H1 (cell line): ENCODE measurements at regions not wholly inside any gene's neighbourhood (a gene's known extent, or its start where the extent isn't known, plus 50 kb on each side); places are given as distances from the start of the nearest gene placed in this dataset.

ENCODE experiments used
- CTCF ChIA-PET: fragments of 300-600 bp; sonication (Branson Sonifier 250); formaldehyde crosslinking; loops from one replicate; lab custom pipeline; 2021; ENCODE audit not compliant: partially characterized antibody; lab: Charles Lee
- POLR2A ChIA-PET: fragments of 300-600 bp; sonication (Branson Sonifier 250); formaldehyde crosslinking; loops from one replicate; lab custom pipeline; 2021; ENCODE audit warnings: inconsistent platforms; ENCODE audit not compliant: partially characterized antibody; lab: Charles Lee
- DNase-seq, 2 experiments: peaks; one replicate each; pipeline versions ENCODE4 v3.0.0 to v3.0.0-alpha.2; 2010 to 2022; ENCODE audit warnings: low spot score in 2 of 2, low read depth in 1 of 2, mixed read lengths in 1 of 2
- FAIRE-seq: peaks from 2 replicates; lab custom pipeline; 2011; peaks lifted over from hg19 to GRCh38; lab: Jason Lieb, UNC
- H2AFZ ChIP-seq: 2 replicates; pipeline ENCODE4 v1.8.1; 2012; ENCODE audit warnings: low read length, inconsistent platforms
- H2AK5ac ChIP-seq: 2 replicates; pipeline ENCODE4 v1.6.1; 2013; ENCODE audit warnings: low read depth, low read length
- H2BK120ac ChIP-seq: replicated peaks from 2 replicates; pipeline ENCODE3; 2013; ENCODE audit warnings: low read depth, low read length, inconsistent platforms
- H2BK12ac ChIP-seq: 2 replicates; pipeline ENCODE4 v1.6.1; 2013; ENCODE audit warnings: low read depth, low read length
- H2BK15ac ChIP-seq: 2 replicates; pipeline ENCODE4 v1.6.1; 2013; ENCODE audit warnings: low read length
- H2BK20ac ChIP-seq: 2 replicates; pipeline ENCODE4 v1.6.1; 2013; ENCODE audit warnings: low read length
- H2BK5ac ChIP-seq: 2 replicates; pipeline ENCODE4 v1.6.1; 2013; ENCODE audit warnings: low read depth, low read length
- H3K14ac ChIP-seq: 2 replicates; pipeline ENCODE4 v1.6.1; 2013; ENCODE audit warnings: inconsistent platforms; ENCODE audit not compliant: insufficient read length
- H3K18ac ChIP-seq: 2 replicates; pipeline ENCODE4 v1.6.1; 2013; ENCODE audit warnings: low read length; ENCODE audit errors: extremely low read depth
- H3K23ac ChIP-seq: 2 replicates; pipeline ENCODE4 v1.6.1; 2013; ENCODE audit warnings: inconsistent platforms; ENCODE audit not compliant: insufficient read length
- H3K23me2 ChIP-seq: 2 replicates; pipeline ENCODE4 v1.6.1; 2013; ENCODE audit warnings: low read depth, low read length
- H3K27ac ChIP-seq: 2 replicates; pipeline ENCODE4 v1.6.1; 2011; ENCODE audit warnings: low read depth, low read length, inconsistent platforms
- H3K27me3 ChIP-seq, 4 experiments: replicated peaks in 1 of 4; 1 replicate in 1 of 4; 2 replicates in 3 of 4; pipeline versions ENCODE4 v1.6.1 to v1.8.1; 2011 to 2013; ENCODE audit warnings: low read length in 3 of 4, mild to moderate bottlenecking in 3 of 4, inconsistent platforms in 2 of 4, mixed read lengths in 2 of 4, moderate library complexity in 1 of 4; ENCODE audit not compliant: control insufficient read depth in 3 of 4, insufficient read depth in 3 of 4; ENCODE audit errors: extremely low read depth in 1 of 4
- H3K36me3 ChIP-seq, 4 experiments: 2 replicates each; pipeline versions ENCODE4 v1.6.1 to v1.8.1; 2011 to 2013; ENCODE audit warnings: mild to moderate bottlenecking in 4 of 4, low read length in 3 of 4, moderate library complexity in 2 of 4, control low read depth in 1 of 4, inconsistent platforms in 1 of 4; ENCODE audit not compliant: insufficient read depth in 4 of 4, control insufficient read depth in 2 of 4
- H3K4ac ChIP-seq: replicated peaks from 2 replicates; pipeline ENCODE3; 2013; ENCODE audit warnings: low read length, low read depth, mixed read lengths, inconsistent platforms; ENCODE audit not compliant: insufficient read length
- H3K4me1 ChIP-seq, 4 experiments: replicated peaks in 1 of 4; 1 replicate in 1 of 4; 2 replicates in 3 of 4; pipeline versions ENCODE4 v1.6.1 to v1.8.1; 2011 to 2013; ENCODE audit warnings: low read length in 3 of 4, inconsistent platforms in 2 of 4, mixed read lengths in 1 of 4; ENCODE audit not compliant: insufficient read depth in 4 of 4, control insufficient read depth in 3 of 4
- H3K4me2 ChIP-seq, 2 experiments: 2 replicates each; pipeline versions ENCODE4 v1.6.1 to v1.8.1; 2011 to 2013; ENCODE audit warnings: low read depth in 2 of 2, low read length in 2 of 2, control low read depth in 1 of 2, inconsistent platforms in 1 of 2, mild to moderate bottlenecking in 1 of 2; ENCODE audit not compliant: insufficient read depth in 1 of 2
- H3K4me3 ChIP-seq, 4 experiments: fragments of 200-600, 300-600 bp in 1 of 4; sonication (generic), shearing (Covaris generic), sonication (Bioruptor Twin) in 1 of 4; 2 replicates each; pipeline versions ENCODE4 v1.5.1 to v1.8.1; 2011 to 2016; ENCODE audit warnings: low read length in 4 of 4, low read depth in 3 of 4, control low read depth in 2 of 4, inconsistent platforms in 2 of 4, mild to moderate bottlenecking in 2 of 4, mixed read lengths in 1 of 4, moderate library complexity in 1 of 4; ENCODE audit not compliant: insufficient read depth in 2 of 4; ENCODE audit errors: extremely low read depth in 1 of 4
- H3K56ac ChIP-seq: replicated peaks from 2 replicates; pipeline ENCODE3; 2013; ENCODE audit warnings: low read depth, mild to moderate bottlenecking, mixed read lengths, low read length, inconsistent platforms; ENCODE audit not compliant: insufficient read length
- H3K79me1 ChIP-seq: 2 replicates; pipeline ENCODE4 v1.6.1; 2013; ENCODE audit warnings: low read depth, low read length, control low read depth
- H3K79me2 ChIP-seq, 2 experiments: 2 replicates each; pipeline versions ENCODE4 v1.6.1 to v1.8.1; 2012 to 2013; ENCODE audit warnings: low read length in 2 of 2, mild to moderate bottlenecking in 2 of 2, inconsistent platforms in 1 of 2; ENCODE audit not compliant: insufficient read depth in 2 of 2, control insufficient read depth in 1 of 2
- H3K9ac ChIP-seq, 4 experiments: replicated peaks in 1 of 4; 1 replicate in 1 of 4; 2 replicates in 3 of 4; pipeline versions ENCODE4 v1.6.1 to v1.8.1; 2011 to 2013; ENCODE audit warnings: low read depth in 3 of 4, low read length in 3 of 4, control low read depth in 2 of 4, mild to moderate bottlenecking in 2 of 4, moderate library complexity in 2 of 4, inconsistent platforms in 1 of 4; ENCODE audit errors: extremely low read depth in 1 of 4
- H3K9me3 ChIP-seq, 2 experiments: 2 replicates each; pipeline versions ENCODE4 v1.6.1 to v1.8.1; 2012 to 2013; ENCODE audit warnings: mild to moderate bottlenecking in 2 of 2, moderate library complexity in 2 of 2, control low read depth in 1 of 2, inconsistent platforms in 1 of 2, low read depth in 1 of 2, low read length in 1 of 2, mixed read lengths in 1 of 2; ENCODE audit not compliant: insufficient read depth in 2 of 2
- H4K20me1 ChIP-seq, 2 experiments: replicated peaks in 1 of 2; 2 replicates each; pipeline versions ENCODE3 to v1.8.1; 2011 to 2013; ENCODE audit warnings: inconsistent platforms in 2 of 2, low read length in 2 of 2, mild to moderate bottlenecking in 1 of 2; ENCODE audit not compliant: insufficient read depth in 2 of 2, control insufficient read depth in 1 of 2
- H4K5ac ChIP-seq: 2 replicates; pipeline ENCODE4 v1.6.1; 2013; ENCODE audit warnings: low read length, low read depth, mixed read lengths, inconsistent platforms; ENCODE audit not compliant: insufficient read length
- H4K8ac ChIP-seq: 2 replicates; pipeline ENCODE4 v1.8.0; 2013; ENCODE audit warnings: mild to moderate bottlenecking, moderate library complexity, low read length, inconsistent platforms; ENCODE audit not compliant: insufficient read depth; ENCODE audit errors: extremely low read depth
- H4K91ac ChIP-seq: replicated peaks from 2 replicates; pipeline ENCODE3; 2013; ENCODE audit warnings: low read length, mixed read lengths, inconsistent platforms; ENCODE audit not compliant: insufficient read length
- BCL11A ChIP-seq, 2 experiments: IDR thresholded peaks; one replicate each; pipeline ENCODE4 v1.6.1; 2011; ENCODE audit warnings: low read depth in 2 of 2, low read length in 2 of 2, mild to moderate bottlenecking in 2 of 2
- CTBP2 ChIP-seq: IDR thresholded peaks from 2 replicates; pipeline ENCODE4 v1.7.0; 2011; ENCODE audit warnings: borderline replicate concordance, mild to moderate bottlenecking, moderate library complexity, mixed read lengths, low read length; ENCODE audit not compliant: insufficient read depth, insufficient read length
- EGR1 ChIP-seq: IDR thresholded peaks from 2 replicates; pipeline ENCODE4 v1.6.1; 2011; ENCODE audit warnings: low read depth, low read length, borderline replicate concordance
- EZH2 ChIP-seq: fragments of 200-600 bp; sonication (generic); IDR thresholded peaks from 2 replicates; pipeline ENCODE4 v1.7.1; 2012; ENCODE audit warnings: low read depth, mild to moderate bottlenecking, moderate library complexity, low read length, inconsistent platforms; ENCODE audit not compliant: severe bottlenecking
- GTF2F1 ChIP-seq: IDR thresholded peaks from 2 replicates; pipeline ENCODE4 v1.6.1; 2012; ENCODE audit warnings: low read depth, low read length, improper control_type of control experiment, borderline replicate concordance
- JUN ChIP-seq: IDR thresholded peaks from 2 replicates; pipeline ENCODE4 v1.6.1; 2011; ENCODE audit warnings: low read depth, mild to moderate bottlenecking, improper control_type of control experiment, low read length
- KDM1A ChIP-seq: fragments of 200-600, 300-600 bp; sonication (generic); IDR thresholded peaks from 2 replicates; pipeline ENCODE4 v1.7.1; 2016; ENCODE audit warnings: mild to moderate bottlenecking, low read length, borderline replicate concordance
- KDM4A ChIP-seq: IDR thresholded peaks from one replicate; pipeline ENCODE4 v1.7.1; 2012; ENCODE audit warnings: low read depth, mild to moderate bottlenecking, moderate library complexity, low read length, inconsistent platforms; ENCODE audit not compliant: severe bottlenecking
- KDM5A ChIP-seq: fragments of 200-600 bp; IDR thresholded peaks from 2 replicates; pipeline ENCODE4 v1.7.1; 2012; ENCODE audit warnings: mild to moderate bottlenecking, low read length, inconsistent platforms, mixed read lengths
- MAFK ChIP-seq: IDR thresholded peaks from 2 replicates; pipeline ENCODE4 v1.6.1; 2012; ENCODE audit warnings: low read depth, mild to moderate bottlenecking, improper control_type of control experiment, low read length
- POU5F1 ChIP-seq: IDR thresholded peaks from 2 replicates; pipeline ENCODE4 v1.6.1; 2011; ENCODE audit warnings: low read depth, mild to moderate bottlenecking, low read length, moderate library complexity
- SAP30 ChIP-seq: fragments of 300-600 bp; sonication (generic); IDR thresholded peaks from 2 replicates; pipeline ENCODE4 v1.7.1; 2012; ENCODE audit warnings: low read length, moderate library complexity, mild to moderate bottlenecking, inconsistent platforms; ENCODE audit not compliant: insufficient read depth, insufficient replicate concordance
- SIN3A ChIP-seq, 2 experiments: IDR thresholded peaks in 1 of 2; conservative IDR thresholded peaks in 1 of 2; 2 replicates each; pipeline ENCODE4 v1.6.1; 2011 to 2012; ENCODE audit warnings: low read length in 2 of 2, improper control_type of control experiment in 1 of 2, low read depth in 1 of 2, mild to moderate bottlenecking in 1 of 2
- SP4 ChIP-seq: IDR thresholded peaks from 2 replicates; pipeline ENCODE4 v1.6.1; 2012; ENCODE audit warnings: low read length, inconsistent platforms
- TAF1 ChIP-seq: IDR thresholded peaks from 2 replicates; pipeline ENCODE4 v1.6.1; 2011; ENCODE audit warnings: mild to moderate bottlenecking, low read depth, low read length
- WGBS, 2 experiments: shearing (Covaris generic) in 1 of 2; methylation state at CpG; one replicate each; pipeline versions ENCODE4 v1.1.6 to v1.1.7; 2013 to 2015; ENCODE audit warnings: low lambda C conversion rate in 2 of 2, mixed read lengths in 2 of 2, inconsistent platforms in 1 of 2, low coverage in 1 of 2, missing lambda C conversion rate in 1 of 2; ENCODE audit not compliant: insufficient replicate concordance in 2 of 2, insufficient coverage in 1 of 2, insufficient read length in 1 of 2; ENCODE audit errors: extremely low coverage in 1 of 2, missing lambda C conversion rate in 1 of 2; 5-methylcytosine and 5-hydroxymethylcytosine counted together

- Histone ChIP-seq H3K23me2 (peaks cover 4% of the 10 kb centered on the region; the same call in 1 of the 2 replicates), H3K9me3 (no peaks in the 10 kb centered on the region), H3K27me3 (peaks cover 0 to 32% (median 20%) of the 10 kb centered on the region in 4 experiments; a peak in 6 of 7 replicates), H3K4me2 (no peak overlapping the region), H2AK5ac (no peak overlapping the region), H3K14ac (no peak overlapping the region), H2AFZ (no peak overlapping the region), H3K9ac (no peak overlapping the region), H3K36me3 (no peaks in the 10 kb centered on the region), H4K91ac (no peak overlapping the region), H2BK20ac (no peak overlapping the region), H2BK120ac (no peak overlapping the region), H3K79me1 (no peaks in the 10 kb centered on the region), H3K4ac (no peak overlapping the region), H4K5ac (no peak overlapping the region), H3K79me2 (no peaks in the 10 kb centered on the region), H3K27ac (no peak overlapping the region), H2BK12ac (no peak overlapping the region), H4K8ac (no peak overlapping the region), H4K20me1 (no peaks in the 10 kb centered on the region), H3K18ac (no peak overlapping the region), H3K4me3 (no peak overlapping the region), H3K23ac (no peak overlapping the region), H3K56ac (no peak overlapping the region), H3K4me1 (peaks cover 0 to 19% (median 13%) of the 10 kb centered on the region in 4 experiments; a peak in 6 of 7 replicates), H2BK15ac (no peak overlapping the region), H2BK5ac (no peak overlapping the region)
- DNase-seq: no peak
- ChIA-PET POLR2A (no interaction called here), CTCF (interaction anchor here (0.6 to 23.5 kb wide), 24 partner anchors 8 to 450 kb away, joined by 3 to 434 read pairs (median 5); no protein-coding TSS in a partner anchor)
- FAIRE-seq: no peak
- 84% methylated on average over 7 of the region's 7 CpGs; no CpG with 5 or more reads in 1 of the 2 experiments for WGBS, 2 experiments
- TF ChIP-seq KDM4A: no peak
- TF ChIP-seq KDM1A: no peak
- no peak for TF ChIP-seq POU5F1
- no peak for TF ChIP-seq TAF1
- TF ChIP-seq MAFK: no peak
- no peak for TF ChIP-seq SIN3A (conservative IDR thresholded peaks at IDR 0.05 in 1 of 2, IDR thresholded peaks at IDR 0.05 in 1 of 2; ENCODE audit: low read depth in 1 of 2, low read length in 2 of 2)
- no peak for TF ChIP-seq EGR1
- TF ChIP-seq EZH2: no peak
- TF ChIP-seq SP4: no peak
- TF ChIP-seq CTBP2: no peak
- no peak for TF ChIP-seq KDM5A
- no peak for TF ChIP-seq GTF2F1
- no peak for TF ChIP-seq SAP30
- TF ChIP-seq BCL11A (IDR thresholded peaks at IDR 0.05; ENCODE audit: low read depth in 2 of 2, low read length in 2 of 2): no peak
- TF ChIP-seq JUN: no peak
These were observed 206.1 kb downstream of the TFCP2L1 start for GRCh38 chr2:121078899-121079298.
